ENCODE measurements at regions not wholly inside any gene's neighbourhood (a gene's known extent, or its start where the extent isn't known, plus 50 kb on each side); places are given as distances from the start of the nearest gene placed in this dataset.
"Not testable (repeated sequence)": the region's sequence is repeated elsewhere in the genome, so short reads cannot be mapped to it uniquely, and the experiment has no call there.

DNA sequence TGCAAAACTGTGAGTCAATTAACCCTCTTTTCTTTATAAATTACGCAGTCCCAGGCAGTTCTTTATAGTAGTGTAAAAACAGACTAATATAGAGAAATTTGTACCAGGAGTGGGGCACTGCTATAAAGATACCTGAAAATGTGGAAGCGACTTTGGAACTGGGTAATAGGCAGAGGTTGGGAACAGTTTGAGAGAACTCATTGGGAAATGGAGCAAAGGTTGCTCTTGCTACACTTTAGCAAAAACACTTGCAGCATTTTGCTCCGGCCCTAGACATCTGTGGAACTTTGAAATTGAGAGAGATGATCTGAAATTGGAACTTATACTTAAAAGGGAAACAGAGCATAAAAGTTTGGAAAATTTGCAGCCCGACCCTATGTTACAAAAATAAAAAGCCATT lies 810.9 kb downstream of the LTN1 start:
- no peak overlapping the region for H3K4me3 ChIP-seq (replicated peaks; ENCODE audit: low read depth, low read length)
- no peak for DNase-seq (ENCODE audit: low read depth)
- TF ChIP-seq, protein P1, sequence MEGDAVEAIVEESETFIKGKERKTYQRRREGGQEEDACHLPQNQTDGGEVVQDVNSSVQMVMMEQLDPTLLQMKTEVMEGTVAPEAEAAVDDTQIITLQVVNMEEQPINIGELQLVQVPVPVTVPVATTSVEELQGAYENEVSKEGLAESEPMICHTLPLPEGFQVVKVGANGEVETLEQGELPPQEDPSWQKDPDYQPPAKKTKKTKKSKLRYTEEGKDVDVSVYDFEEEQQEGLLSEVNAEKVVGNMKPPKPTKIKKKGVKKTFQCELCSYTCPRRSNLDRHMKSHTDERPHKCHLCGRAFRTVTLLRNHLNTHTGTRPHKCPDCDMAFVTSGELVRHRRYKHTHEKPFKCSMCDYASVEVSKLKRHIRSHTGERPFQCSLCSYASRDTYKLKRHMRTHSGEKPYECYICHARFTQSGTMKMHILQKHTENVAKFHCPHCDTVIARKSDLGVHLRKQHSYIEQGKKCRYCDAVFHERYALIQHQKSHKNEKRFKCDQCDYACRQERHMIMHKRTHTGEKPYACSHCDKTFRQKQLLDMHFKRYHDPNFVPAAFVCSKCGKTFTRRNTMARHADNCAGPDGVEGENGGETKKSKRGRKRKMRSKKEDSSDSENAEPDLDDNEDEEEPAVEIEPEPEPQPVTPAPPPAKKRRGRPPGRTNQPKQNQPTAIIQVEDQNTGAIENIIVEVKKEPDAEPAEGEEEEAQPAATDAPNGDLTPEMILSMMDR (IDR thresholded peaks at IDR 0.05; ENCODE audit: low read length, missing control alignments), result no peak

DNA sequence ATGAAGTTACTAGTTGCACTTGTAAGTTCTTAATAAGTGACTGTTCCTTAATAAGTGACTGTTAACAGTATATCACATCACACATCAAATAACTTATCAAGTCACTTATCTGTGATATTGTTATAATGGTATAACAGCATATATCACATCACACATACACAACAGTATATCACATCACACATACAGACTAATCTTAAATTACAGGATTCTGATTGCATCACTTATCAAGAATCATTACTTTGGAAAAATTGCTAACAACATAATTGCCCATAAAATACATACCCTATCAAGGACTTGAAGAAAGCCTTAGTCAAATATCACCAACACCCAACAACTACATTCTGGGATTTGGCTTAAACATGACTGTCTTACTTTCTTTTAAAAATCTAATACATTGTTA lies 813.5 kb downstream of the LTN1 start:
- TF ChIP-seq, protein P1 (IDR thresholded peaks at IDR 0.05; ENCODE audit: low read length, missing control alignments), result no peak
- DNase-seq (ENCODE audit: low read depth), result no peak
- H3K4me3 ChIP-seq (replicated peaks; ENCODE audit: low read depth, low read length), result no peak overlapping the region

DNA sequence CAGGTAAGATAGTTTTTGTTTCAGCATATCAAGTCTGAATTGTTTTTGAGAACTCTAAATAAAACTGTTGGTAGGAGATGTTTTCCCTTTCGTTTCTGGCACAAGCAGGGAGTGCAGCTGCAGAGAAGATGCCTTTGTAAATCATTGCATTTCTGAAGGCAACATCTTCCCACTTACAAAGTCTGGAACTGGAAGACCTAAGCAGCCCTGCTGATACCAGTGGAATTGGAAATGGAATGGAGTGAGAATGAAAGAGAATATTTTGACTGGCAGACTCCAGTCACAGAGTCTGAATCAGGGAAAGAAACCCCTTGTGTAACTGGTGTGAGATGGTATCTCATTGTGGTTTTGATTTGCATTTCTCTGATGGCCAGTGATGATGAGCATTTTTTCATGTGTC lies 815.6 kb downstream of the LTN1 start:
- TF ChIP-seq, protein P1 (IDR thresholded peaks at IDR 0.05; ENCODE audit: low read length, missing control alignments), result no peak
- DNase-seq (ENCODE audit: low read depth), result no peak
- no peak overlapping the region for H3K4me3 ChIP-seq (replicated peaks; ENCODE audit: low read depth, low read length)

DNA sequence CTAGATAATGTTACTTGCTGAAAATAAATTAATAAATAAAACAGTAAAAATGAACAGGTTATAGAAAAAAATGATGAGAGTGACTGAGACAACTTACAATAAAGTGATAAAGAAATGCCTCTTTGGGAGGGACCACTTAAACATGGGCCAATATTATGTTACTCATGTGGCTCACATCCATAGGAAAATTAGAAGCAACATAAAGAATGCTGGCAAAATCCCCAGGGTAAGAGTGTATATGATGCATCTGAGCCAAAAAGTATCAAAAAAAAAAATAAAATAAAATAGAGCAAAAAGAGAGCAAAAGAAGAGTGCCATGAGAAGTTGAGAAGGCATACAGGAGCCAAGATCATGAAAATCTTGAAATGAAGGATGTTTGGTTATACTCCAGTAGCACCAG lies 818.0 kb downstream of the LTN1 start:
- TF ChIP-seq, protein P1 (IDR thresholded peaks at IDR 0.05; ENCODE audit: low read length, missing control alignments), result no peak
- DNase-seq (ENCODE audit: low read depth), result no peak
- no peak overlapping the region for H3K4me3 ChIP-seq (replicated peaks; ENCODE audit: low read depth, low read length)

DNA sequence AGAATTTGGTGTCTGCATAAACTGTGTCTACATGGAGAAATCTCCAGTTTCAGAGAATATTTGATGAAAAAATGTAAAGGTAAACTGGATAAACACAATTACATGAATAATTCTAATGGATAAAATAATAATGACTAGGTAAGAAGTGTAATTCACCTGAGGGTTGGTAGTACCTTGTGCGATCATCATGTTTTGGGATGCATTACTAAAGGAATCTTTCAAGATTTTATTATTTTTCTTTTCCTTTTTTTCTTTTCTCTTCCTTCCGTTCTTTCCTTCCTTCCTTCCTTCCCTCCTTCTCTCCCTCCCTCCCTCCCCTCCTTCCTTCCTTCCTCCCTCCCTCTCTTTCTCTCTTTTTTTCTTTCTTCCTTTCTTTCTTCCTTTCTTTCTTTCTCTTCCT lies 818.7 kb downstream of the LTN1 start:
- no peak for DNase-seq (ENCODE audit: low read depth)
- TF ChIP-seq, protein P1 (IDR thresholded peaks at IDR 0.05; ENCODE audit: low read length, missing control alignments), result no peak
- H3K4me3 ChIP-seq (replicated peaks; ENCODE audit: low read depth, low read length), result no peak overlapping the region

DNA sequence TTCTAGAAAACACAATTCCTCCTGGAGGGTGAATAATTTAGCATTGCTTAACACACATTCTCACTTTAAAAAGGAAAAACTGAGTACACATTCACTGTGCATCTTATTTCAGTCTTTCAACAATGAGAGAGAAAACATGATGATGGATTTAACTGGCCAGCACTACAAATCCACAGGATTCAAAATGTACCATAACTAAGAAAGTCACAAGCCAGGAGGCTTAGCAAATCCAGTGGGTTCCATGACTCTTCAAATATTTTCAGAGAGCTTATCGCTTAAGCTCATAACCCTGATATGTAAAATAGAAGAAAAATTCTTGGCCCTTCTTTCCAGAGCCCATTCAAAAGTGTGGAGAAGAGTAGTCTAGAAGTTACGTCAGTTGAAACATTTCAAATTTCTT lies 820.3 kb downstream of the LTN1 start:
- TF ChIP-seq, protein P1 (IDR thresholded peaks at IDR 0.05; ENCODE audit: low read length, missing control alignments), result no peak
- H3K4me3 ChIP-seq (replicated peaks; ENCODE audit: low read depth, low read length), result no peak overlapping the region
- DNase-seq (ENCODE audit: low read depth), result no peak

DNA sequence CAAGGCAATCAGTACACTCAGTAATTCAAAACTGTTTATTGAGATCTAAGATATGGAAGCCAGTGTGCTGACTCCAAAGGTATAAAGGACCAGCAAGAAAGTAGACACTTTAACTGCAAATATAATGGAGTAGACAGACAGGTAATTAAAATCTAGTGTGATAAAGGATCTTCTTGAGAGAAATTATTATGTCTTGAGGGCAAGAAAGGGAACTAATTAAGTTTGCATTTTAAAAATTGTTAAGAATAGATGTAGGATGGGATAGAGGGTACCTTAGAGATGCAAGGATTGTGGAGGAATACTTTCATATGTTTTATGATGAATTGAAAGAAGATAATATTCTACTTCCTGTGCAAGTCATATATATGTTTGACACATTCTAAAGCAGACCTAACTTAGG lies 825.3 kb downstream of the LTN1 start:
- DNase-seq (ENCODE audit: low read depth), result no peak
- no peak overlapping the region for H3K4me3 ChIP-seq (replicated peaks; ENCODE audit: low read depth, low read length)
- TF ChIP-seq, protein P1 (IDR thresholded peaks at IDR 0.05; ENCODE audit: low read length, missing control alignments), result no peak

DNA sequence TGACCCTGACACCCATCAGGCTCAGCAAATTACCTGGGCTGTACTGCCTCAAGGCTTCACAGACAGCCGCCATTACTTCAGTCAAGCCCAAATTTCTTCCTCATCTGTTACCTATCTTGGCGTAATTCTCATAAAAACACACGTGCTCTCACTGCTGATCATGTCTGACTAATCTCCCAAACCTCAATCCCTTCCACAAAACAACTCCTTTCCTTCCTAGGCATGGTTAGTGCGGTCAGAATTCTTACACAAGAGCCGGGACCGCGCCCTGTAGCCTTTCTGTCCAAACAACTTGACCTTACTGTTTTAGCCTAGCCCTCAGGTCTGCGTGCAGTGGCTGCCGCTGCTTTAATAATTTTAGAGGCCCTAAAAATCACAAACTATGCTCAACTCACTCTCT lies 828.2 kb downstream of the LTN1 start:
- H3K4me3 ChIP-seq (replicated peaks; ENCODE audit: low read depth, low read length), result not testable (repeated sequence)

DNA sequence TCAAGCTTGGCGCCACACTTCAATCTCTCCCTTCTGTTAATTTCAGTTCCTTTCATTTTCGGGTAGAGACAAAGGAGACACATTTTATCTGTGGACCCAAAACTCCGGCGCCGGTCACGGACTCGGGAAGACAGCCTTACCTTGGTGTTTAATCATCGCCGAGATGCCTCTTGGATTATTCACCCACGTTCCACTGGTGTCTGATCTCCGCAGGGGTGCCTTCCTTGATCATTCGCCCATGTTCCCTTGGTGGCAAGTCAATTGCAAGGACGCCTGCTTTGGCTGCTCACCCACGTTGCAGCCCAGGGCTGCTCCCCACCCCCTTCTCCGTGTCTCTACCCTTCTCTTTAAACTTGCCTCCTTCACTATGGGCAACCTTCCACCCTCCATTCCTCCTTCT lies 830.6 kb downstream of the LTN1 start:
- H3K4me3 ChIP-seq (replicated peaks; ENCODE audit: low read depth, low read length); DNase-seq (ENCODE audit: low read depth): not testable (repeated sequence)

More for the DNA sequence above, 828.2 kb downstream of the LTN1 start:
- not testable (repeated sequence) for DNase-seq (ENCODE audit: low read depth)
